Cardiac septum (tissue), 1 donor: ENCODE measurements at regions not wholly inside any gene's neighbourhood (a gene's known extent, or its start where the extent isn't known, plus 50 kb on each side); places are given as distances from the start of the nearest gene placed in this dataset.
"Not testable (repeated sequence)": the region's sequence is repeated elsewhere in the genome, so short reads cannot be mapped to it uniquely, and the experiment has no call there.

Experiments
- DNase-seq: peaks from one replicate; pipeline ENCODE4 v3.0.0-alpha.2; 2020; ENCODE audit warnings: low spot score
- intact Hi-C: fragments of 100-400 bp; cut with DNase I; formaldehyde crosslinking; loops from one replicate; pipeline ENCODE4 v1.14.0; 2022
- donor health status: DM: no; HTN: no; CAD: no.

DNA sequence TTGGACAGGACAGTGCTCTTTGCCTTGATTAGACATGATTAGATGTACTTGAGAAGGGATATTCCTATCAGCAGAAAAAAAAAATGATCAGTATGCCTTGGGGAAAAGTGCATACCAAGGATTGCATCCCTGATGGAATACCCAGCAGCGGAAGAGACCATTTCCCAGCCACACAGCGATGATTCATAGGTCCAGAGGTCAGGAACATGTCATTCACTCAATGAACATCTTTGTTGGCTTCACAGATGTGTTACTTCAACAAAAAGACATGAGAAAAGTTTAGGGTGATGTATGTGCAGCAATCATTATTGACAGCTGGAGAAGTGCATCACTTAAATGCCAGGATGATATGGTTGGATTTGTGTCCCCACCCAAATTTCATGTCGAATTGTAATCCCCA is 293.5 kb downstream of the ZNF674 start:
- intact Hi-C loops, result no loop called here
- no peak for DNase-seq

DNA sequence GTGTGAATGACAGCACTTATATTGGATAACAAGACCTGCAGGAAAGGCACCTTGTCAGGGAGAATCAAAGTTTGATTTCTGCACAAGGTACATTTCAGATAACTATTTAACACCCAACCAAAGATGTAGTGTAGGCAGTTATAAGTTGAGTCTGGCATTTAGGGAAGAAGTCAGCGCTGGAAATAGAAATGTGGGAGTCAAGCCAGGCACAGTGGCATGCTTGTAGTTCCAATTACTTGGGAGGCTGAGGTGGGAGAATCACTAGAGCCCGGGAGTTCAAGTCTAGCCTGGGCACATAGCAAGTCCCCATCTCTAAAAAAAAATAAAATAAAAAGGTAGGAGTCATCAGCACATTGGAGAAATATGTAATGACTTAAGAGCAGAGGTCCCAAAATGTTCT is 295.1 kb downstream of the ZNF674 start:
- DNase-seq, result no peak
- intact Hi-C loops, result no loop called here

GRCh38 chrX:46247456-46247855 is 297.8 kb downstream of the ZNF674 start:
- intact Hi-C loops, result no loop called here
- DNase-seq, result no peak

DNA sequence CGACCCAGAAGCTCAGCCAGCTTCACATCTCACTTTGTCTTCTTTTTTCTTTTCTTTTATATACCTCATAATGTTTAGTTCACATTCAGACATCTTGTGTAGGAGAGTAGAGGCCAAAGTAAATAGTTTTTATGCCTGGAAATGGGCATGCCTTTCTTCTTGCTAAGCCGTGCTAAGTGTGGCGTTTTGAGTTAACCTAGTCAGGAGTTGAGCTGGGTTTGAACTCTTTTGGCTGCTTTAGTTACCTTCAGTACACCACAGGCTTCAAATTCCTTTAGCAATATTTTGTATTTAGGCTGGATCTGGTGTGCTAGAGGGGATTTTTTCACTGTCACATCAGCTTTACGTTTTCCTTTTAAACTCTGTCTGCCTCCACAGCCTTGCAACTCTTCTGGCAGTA is 300.8 kb downstream of the ZNF674 start:
- intact Hi-C loops, result no loop called here
- no peak for DNase-seq

DNA sequence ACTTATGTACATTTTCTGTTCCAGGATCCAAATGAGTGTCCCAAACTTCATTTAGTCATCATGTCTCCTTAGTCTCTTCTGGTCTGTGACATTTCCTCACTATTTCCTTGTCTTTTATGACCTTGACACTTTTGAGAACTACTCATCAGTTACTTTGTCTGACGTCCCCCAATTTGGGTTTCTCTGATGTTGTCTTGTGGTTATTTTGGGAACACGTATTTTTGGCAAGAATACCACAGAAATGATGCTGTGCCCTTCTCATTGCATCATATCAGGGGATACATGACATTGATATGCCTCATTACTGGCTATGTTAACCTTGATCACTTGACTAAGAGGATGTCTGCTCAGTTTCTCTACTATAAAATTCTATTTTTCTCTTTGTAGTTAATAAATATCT is 308.8 kb downstream of the ZNF674 start:
- DNase-seq, result no peak
- intact Hi-C loops, result no loop called here

GRCh38 chrX:46235778-46236177 is 309.4 kb downstream of the ZNF674 start:
- DNase-seq, result no peak
- intact Hi-C loops, result no loop called here

DNA sequence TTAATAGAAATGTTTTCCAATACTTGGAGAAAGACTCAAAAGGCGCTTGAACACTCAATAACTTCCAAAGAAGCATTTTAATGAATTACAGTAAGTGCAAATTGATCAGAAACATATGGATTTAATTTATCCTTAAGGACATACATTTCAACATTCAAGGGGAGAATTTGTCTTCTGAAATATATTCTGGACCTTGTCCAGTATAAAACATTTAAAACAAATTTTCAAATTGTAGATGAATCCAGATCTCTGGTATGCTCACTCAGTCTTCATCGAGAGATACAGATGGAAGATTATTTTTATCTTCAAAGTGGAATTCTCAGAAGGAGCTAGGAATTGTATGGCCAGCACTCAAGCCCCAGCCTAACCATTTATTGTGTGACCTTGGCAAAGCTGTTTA is 310.4 kb downstream of the ZNF674 start:
- no peak for DNase-seq
- intact Hi-C loops, result no loop called here

DNA sequence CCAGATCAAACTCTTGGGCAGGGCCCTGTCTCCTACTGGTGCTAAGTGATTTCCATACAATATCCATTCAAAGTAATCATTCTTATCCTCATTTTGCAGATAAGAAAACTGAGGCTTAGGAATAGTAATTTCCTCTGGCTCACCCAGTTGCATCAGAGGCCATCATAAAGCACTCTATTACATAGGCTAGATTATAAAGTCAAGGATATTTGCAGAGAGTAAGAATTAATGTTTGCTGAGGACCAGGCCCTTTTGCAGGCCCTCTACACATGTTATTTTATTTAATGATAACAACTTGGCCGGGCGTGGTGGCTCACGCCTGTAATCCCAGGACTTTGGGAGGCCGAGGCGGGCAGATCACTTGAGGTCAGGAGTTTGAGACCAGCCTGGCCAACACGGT is 316.8 kb downstream of the ZNF674 start:
- no peak for DNase-seq
- intact Hi-C loops, result no loop called here

DNA sequence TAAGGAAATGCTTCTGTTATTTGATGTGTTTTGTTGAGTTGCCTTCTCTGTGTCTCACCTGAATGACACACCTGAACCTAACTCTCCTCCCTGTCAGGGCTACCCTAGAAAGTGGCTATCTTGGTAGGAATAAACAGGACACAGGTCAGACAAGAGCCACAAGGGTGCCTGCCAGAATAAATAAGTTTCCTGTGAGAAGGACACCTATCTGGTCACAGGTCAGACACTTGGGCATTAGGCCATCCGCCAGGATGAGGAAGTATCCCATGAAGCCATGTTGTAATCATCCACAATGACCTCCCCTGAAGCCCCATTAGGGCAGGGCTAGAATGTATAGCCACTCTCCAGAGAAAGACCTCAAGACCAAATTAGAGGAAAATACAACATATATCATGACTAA is 318.8 kb downstream of the ZNF674 start:
- intact Hi-C loops, result no loop called here
- no peak for DNase-seq

DNA sequence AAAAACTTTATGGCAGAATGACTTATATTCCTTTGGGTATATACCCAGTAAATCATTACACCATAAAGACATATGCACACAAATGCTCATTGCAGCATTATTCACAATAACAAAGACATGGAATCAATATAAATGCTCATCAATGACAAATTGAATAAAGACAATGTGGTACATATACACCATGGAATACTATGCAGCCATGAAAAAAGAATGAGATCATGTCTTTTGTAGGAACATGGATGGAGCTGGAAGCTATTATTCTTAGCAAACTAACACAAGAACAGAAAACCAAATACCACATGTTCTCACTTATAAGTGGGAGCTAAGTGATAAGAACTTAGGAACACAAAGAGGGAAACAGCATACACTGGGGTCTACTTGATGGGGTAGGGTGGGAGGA is 321.7 kb downstream of the ZNF674 start:
- intact Hi-C loops, DNase-seq: not testable (repeated sequence)

GRCh38 chrX:46220822-46221221 is 324.4 kb downstream of the ZNF674 start:
- intact Hi-C loops, result no loop called here

DNA sequence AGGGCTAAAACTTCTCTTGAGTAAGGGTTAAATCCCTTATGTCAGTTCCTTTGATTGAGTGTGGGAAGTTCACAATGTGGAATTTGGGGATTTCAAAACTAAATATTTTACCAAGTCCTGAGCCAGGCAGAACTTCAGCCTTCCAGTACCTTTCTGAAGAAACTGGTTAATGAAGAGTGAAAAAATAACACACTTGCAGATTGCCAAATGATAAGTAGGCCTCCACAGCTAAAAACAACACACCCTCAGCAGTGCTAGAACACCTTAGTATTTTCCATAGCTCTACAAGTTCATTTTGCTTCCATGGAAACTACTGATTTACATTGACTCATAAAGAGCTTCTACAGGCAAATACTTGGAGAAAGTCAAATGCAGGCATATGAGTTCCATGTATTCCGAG is 326.8 kb downstream of the ZNF674 start:
- DNase-seq, result no peak
- intact Hi-C loops, result no loop called here

More at GRCh38 chrX:46220822-46221221, 324.4 kb downstream of the ZNF674 start:
- no peak for DNase-seq

- intact Hi-C loops, result no loop called here
These were observed 328.8 kb downstream of the ZNF674 start for GRCh38 chrX:46216406-46216805.

GRCh38 chrX:46211079-46211478 is 334.1 kb downstream of the ZNF674 start:
- intact Hi-C loops, result no loop called here
- DNase-seq, result no peak

More at GRCh38 chrX:46216406-46216805, 328.8 kb downstream of the ZNF674 start:
- no peak for DNase-seq

DNA sequence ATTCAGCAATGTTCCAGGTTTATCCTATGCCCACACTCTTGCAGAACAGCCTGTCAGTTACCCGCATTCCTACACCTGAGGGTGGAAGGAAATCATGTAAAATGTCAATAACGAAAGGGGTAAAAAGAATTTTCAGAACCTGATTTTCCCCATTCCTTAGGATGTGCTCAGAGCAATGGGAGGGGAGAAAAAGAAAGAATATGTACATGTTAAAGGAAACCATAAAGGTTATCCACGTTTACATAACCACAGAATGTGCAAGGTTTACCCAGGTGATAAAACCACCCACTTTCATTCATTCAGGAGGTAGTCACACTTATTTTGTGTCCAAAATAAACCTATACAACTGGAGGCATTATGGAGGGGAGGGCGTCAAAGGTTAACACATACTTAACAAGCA is 335.5 kb downstream of the ZNF674 start:
- DNase-seq, result no peak
- intact Hi-C loops, result no loop called here

GRCh38 chrX:46209037-46209436 is 336.2 kb downstream of the ZNF674 start:
- DNase-seq, result no peak
- intact Hi-C loops, result no loop called here

- intact Hi-C loops, result no loop called here
- no peak for DNase-seq
These were observed 336.9 kb downstream of the ZNF674 start for GRCh38 chrX:46208225-46208854.

DNA sequence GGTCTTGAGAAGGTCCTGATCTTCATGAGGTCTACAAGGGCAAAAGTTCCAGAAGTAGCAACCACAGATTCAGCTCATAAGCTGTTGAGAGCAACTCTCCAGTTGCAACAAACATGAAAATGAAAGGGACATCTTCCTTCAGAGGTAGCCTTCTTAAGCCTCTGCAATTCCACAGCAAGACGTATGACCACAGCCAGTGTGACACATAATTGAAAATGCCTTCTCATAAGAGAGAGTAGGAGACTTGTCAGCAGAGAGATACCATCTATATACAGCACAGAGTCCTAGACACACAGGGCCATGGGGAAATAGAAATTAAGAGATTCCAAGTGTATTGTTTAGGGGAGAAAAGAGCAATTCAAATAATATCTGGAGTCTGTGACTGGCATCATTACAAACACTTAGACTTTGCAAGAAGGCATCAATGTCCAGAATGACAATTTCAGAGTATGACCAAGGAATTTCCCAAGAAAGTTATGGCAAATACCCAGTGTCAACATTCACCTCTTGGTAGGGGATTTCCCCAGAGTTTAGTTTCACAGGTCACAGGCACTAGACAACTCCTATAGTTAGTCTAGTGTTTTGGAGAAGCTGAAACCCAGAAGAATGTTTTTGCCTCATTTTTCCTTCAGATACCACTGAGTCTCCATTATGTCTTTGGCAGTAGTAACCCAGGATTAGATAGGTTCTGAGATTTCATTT is 340.3 kb downstream of the ZNF674 start:
- no peak for DNase-seq
- intact Hi-C loops, result no loop called here

DNA sequence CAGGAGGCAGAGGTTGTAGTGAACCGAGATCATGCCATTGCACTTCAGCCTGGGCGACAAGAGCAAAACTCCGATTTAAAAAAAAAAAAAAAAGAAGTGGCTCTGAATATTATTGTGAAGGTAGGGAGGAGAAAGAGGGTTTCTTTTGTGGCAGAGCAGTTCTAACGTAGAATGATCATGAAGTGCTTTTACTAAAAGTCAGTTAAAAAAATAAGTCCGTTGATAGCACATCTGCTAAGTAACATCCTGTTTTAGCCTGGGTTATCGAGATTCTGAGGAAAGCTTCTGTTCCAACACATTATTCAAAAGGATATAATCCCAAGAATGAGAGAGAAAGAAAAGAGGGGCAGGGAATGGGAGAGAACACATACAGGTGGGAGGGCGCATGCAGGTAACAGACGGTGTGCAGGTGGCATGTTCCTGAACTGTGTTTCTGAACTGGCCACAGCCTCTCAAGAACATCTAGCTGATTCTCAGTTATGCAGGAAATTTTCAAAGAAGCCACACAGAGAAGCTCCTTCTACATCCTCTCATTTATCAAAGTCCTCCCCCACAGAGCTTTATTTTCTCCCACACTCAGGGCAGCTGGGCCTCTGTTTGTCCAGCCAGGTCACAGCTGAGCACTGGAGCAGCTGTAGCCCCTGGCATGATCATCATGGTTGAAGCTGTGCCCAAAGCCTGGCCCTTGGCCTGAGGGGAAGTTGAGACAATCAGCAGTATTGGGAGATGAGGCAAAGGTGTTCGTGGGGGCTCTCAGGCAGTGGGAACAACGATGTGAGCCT is 342.3 kb downstream of the ZNF674 start:
- no peak for DNase-seq
- intact Hi-C loops, result no loop called here

- DNase-seq, result no peak
- intact Hi-C loops, result no loop called here
These were observed 344.8 kb downstream of the ZNF674 start for GRCh38 chrX:46200413-46200812.

- DNase-seq, result no peak
- intact Hi-C loops, result no loop called here
These were observed 346.4 kb downstream of the ZNF674 start for GRCh38 chrX:46198858-46199257.
